Gastrocnemius medialis (tissue), 4 donors: ENCODE measurements at regions not wholly inside any gene's neighbourhood (a gene's known extent, or its start where the extent isn't known, plus 50 kb on each side); places are given as distances from the start of the nearest gene placed in this dataset.
"Not testable (repeated sequence)": the region's sequence is repeated elsewhere in the genome, so short reads cannot be mapped to it uniquely, and the experiment has no call there.

Experiments used
- ATAC-seq, 2 donors: fragments of 150-250 bp; one replicate each; pipeline ENCODE4 v1.9.1; 2016
- DNase-seq, 2 donors: peaks; one replicate each; pipeline ENCODE4 v3.0.0-alpha.2; 2019
- H3K27ac ChIP-seq, 4 donors: fragments of 200-600 bp; sonication (generic); 1 replicate in 1 of 4; 2 replicates in 3 of 4; pipeline ENCODE4 v1.5.1; 2016 to 2018; ENCODE audit warnings: mild to moderate bottlenecking in 2 of 4, moderate library complexity in 1 of 4
- H3K27me3 ChIP-seq, 3 donors: fragments of 200-600 bp; sonication (generic) in 2 of 3; 1 replicate in 1 of 3; 2 replicates in 2 of 3; pipeline versions ENCODE4 v1.5.1 to v1.6.0; 2016 to 2019; ENCODE audit warnings: mild to moderate bottlenecking in 1 of 3, moderate library complexity in 1 of 3
- H3K36me3 ChIP-seq, 2 donors: fragments of 200-600 bp; sonication (generic) in 1 of 2; one replicate each; pipeline ENCODE4 v1.5.1; 2017 to 2018
- H3K4me1 ChIP-seq, 2 donors: fragments of 200-600 bp; sonication (generic) in 1 of 2; one replicate each; pipeline ENCODE4 v1.5.1; 2016 to 2017; ENCODE audit warnings: mild to moderate bottlenecking in 2 of 2
- H3K4me3 ChIP-seq, 4 donors: fragments of 200-600 bp; sonication (generic) in 3 of 4; 1 replicate in 1 of 4; 2 replicates in 3 of 4; pipeline ENCODE4 v1.5.1; 2016 to 2019; ENCODE audit warnings: mild to moderate bottlenecking in 2 of 4
- H3K9me3 ChIP-seq, 3 donors: fragments of 200-600 bp; sonication (generic) in 2 of 3; 1 replicate in 1 of 3; 2 replicates in 2 of 3; pipeline ENCODE4 v1.5.1; 2016 to 2019
- POLR2A ChIP-seq, 2 donors: fragments of 450-650 bp; IDR thresholded peaks; one replicate each; pipeline ENCODE4 v1.6.1; 2017; ENCODE audit warnings: antibody characterized with exemption in 2 of 2, mild to moderate bottlenecking in 2 of 2, moderate library complexity in 2 of 2
- in situ Hi-C, 4 donors: fragments of 200-750 bp; cut with MboI; loops; one replicate each; pipeline versions ENCODE4 v1.15.0 to v1.8.0; 2017; ENCODE audit warnings: low sequenced_read_pairs in 4 of 4
- intact Hi-C: fragments of 100-400 bp; cut with DNase I; formaldehyde crosslinking; loops from one replicate; pipeline ENCODE4 v1.15.1; 2023; ENCODE audit warnings: low total_unique reads
- TF ChIP-seq, protein P1 (sequence below), 5 experiments: fragments of 450-650 bp in 3 of 5; fragments of 200-600 bp in 2 of 5; sonication (generic) in 2 of 5; IDR thresholded peaks in 4 of 5; conservative IDR thresholded peaks in 1 of 5; 1 replicate in 4 of 5; 2 replicates in 1 of 5; pipeline ENCODE4 v1.5.1; 2016 to 2019; ENCODE audit warnings: antibody characterized with exemption in 5 of 5, mild to moderate bottlenecking in 3 of 5, moderate library complexity in 3 of 5

DNA sequence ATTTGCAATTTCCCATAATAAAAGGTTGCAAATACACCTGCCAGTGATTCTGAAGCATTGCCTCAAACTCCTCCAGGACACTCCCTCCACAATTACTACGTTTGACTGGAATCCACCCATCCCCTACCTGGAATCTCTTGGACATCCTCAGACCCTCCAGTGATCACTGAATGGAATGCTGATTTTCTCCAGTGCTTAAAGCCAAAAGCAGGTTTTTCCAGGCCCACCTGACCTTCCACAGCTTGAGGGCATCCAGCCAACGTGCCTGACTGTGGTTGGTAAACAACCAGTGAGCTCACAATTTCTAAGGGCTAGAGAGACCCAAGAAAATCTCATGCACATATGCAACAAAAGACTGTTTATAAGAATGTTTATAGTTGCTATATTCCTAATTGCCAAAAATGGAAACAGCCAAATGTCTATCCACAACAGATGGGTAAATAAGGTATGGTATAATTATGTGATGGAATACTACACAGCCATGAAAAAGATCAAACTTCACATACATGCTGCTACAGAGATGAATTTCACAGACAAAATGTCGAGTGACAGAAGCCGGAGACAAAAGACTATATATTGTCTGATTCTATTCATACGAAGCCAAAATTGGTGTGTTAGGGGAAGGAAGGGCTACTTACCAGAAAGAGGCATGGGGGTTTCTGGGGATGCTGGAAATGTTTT, 147.1 kb upstream of the RREB1 start:
- TF ChIP-seq, protein P1, sequence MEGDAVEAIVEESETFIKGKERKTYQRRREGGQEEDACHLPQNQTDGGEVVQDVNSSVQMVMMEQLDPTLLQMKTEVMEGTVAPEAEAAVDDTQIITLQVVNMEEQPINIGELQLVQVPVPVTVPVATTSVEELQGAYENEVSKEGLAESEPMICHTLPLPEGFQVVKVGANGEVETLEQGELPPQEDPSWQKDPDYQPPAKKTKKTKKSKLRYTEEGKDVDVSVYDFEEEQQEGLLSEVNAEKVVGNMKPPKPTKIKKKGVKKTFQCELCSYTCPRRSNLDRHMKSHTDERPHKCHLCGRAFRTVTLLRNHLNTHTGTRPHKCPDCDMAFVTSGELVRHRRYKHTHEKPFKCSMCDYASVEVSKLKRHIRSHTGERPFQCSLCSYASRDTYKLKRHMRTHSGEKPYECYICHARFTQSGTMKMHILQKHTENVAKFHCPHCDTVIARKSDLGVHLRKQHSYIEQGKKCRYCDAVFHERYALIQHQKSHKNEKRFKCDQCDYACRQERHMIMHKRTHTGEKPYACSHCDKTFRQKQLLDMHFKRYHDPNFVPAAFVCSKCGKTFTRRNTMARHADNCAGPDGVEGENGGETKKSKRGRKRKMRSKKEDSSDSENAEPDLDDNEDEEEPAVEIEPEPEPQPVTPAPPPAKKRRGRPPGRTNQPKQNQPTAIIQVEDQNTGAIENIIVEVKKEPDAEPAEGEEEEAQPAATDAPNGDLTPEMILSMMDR (IDR thresholded peaks at IDR 0.05 in 4 of 5, conservative IDR thresholded peaks at IDR 0.05 in 1 of 5) = no peak
- TF ChIP-seq POLR2A (IDR thresholded peaks at IDR 0.05) = no peak
- Histone ChIP-seq H3K27ac (no peak overlapping the region), H3K4me3 (no peak overlapping the region), H3K9me3 (no peaks in the 10 kb centered on the region), H3K36me3 (no peaks in the 10 kb centered on the region), H3K27me3 (no peaks in the 10 kb centered on the region), H3K4me1 (no peaks in the 10 kb centered on the region)
- ATAC-seq = no peak
- no peak for DNase-seq
- in situ Hi-C loops = no loop called here
- intact Hi-C loops = no loop called here

DNA sequence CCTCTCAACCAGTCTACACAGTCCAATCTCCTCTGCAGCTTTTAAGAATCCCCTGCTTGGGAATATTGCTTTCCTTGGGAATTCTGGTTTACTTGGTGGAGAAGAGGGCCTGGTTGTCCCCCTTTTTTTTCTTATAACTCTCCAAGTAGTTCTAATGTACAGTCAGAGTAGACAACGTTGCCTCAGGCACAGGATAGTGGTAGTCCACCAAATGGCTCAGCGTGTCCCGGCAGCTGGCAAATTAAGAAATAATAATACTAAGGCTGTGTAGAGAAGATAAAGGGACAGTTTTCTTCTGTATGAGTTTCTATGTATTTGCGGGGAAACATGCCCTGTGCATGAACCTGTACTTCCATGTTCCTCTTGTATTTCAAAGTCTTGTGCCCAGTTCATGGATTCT, 145.7 kb upstream of the RREB1 start:
- DNase-seq = no peak
- TF ChIP-seq, protein P1 (IDR thresholded peaks at IDR 0.05 in 4 of 5, conservative IDR thresholded peaks at IDR 0.05 in 1 of 5) = no peak
- no peak for TF ChIP-seq POLR2A (IDR thresholded peaks at IDR 0.05)
- H3K27ac ChIP-seq = no peak overlapping the region
- intact Hi-C loops = no loop called here
- H3K4me1 ChIP-seq = no peaks in the 10 kb centered on the region
- no peak overlapping the region for H3K4me3 ChIP-seq
- ATAC-seq = no peak
- no peaks in the 10 kb centered on the region for H3K27me3 ChIP-seq
- no peaks in the 10 kb centered on the region for H3K36me3 ChIP-seq
- H3K9me3 ChIP-seq = no peaks in the 10 kb centered on the region
- in situ Hi-C loops = no loop called here

DNA sequence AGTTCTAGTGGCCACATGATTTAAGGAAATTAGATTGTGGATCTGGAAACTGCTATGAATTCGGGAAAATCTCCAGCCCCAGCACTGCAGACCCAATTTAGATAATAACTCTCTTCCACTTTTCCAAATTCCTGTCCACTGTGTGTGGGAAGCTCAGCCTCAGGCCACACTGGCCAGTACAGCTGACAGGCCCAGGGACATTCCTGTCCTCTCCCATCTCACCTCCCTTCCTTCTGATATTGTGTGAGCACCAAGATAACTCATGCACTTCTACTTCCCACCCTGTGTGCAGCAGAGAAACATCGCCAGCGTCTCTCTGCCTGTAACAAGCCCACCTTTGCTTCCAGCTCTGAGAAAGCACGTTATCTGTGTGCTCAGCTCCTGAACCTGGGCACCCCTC, 145.1 kb upstream of the RREB1 start:
- no peak overlapping the region for H3K27ac ChIP-seq
- H3K9me3 ChIP-seq = no peaks in the 10 kb centered on the region
- in situ Hi-C loops (no loop called here), intact Hi-C loops (no loop called here)
- no peaks in the 10 kb centered on the region for H3K36me3 ChIP-seq
- H3K4me3 ChIP-seq = no peak overlapping the region
- H3K27me3 ChIP-seq = no peaks in the 10 kb centered on the region
- no peaks in the 10 kb centered on the region for H3K4me1 ChIP-seq
- ATAC-seq (no peak), DNase-seq (no peak)
- TF ChIP-seq, protein P1 (IDR thresholded peaks at IDR 0.05 in 4 of 5, conservative IDR thresholded peaks at IDR 0.05 in 1 of 5) = no peak
- no peak for TF ChIP-seq POLR2A (IDR thresholded peaks at IDR 0.05)

DNA sequence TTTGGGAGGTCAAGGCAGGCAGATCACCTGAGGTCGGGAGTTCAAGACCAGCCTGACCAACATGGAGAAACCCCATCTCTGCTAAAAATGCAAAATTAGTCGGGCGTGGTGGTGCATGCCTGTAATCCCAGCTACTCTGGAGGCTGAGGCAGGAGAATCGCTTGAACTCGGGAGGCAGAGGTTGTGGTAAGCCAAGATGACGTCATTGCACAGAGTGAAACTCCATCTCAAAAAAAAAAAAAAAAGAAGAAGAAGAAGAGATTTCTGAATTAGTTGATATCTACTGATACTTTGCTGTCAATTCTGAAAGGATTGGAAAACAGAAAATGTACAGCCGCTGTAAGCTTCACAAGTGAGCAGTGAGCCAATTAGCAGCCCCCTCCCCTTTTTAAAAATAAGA, 144.4 kb upstream of the RREB1 start:
- H3K36me3 ChIP-seq, DNase-seq, H3K27ac ChIP-seq, H3K27me3 ChIP-seq, H3K9me3 ChIP-seq, ATAC-seq, in situ Hi-C loops, H3K4me3 ChIP-seq, intact Hi-C loops, H3K4me1 ChIP-seq: not testable (repeated sequence)

DNA sequence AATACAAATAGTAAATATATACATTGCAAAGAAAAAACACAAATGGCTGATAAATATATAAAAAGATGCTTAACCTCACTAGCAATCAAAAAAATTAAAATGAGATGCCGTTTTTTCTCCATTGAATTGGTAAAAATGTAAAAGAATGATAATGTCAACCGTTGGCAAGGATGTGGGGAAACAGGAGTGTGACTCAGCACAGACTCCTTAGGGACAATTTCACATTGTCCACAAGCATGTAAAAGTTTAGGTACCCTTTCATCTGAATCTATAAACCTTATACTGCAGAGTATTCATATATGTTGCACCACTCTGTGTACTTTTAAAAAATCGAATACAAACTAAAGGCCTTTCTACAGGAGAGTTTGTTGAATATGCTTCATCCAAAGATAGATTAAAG, 143.1 kb upstream of the RREB1 start:
- no peak for ATAC-seq
- in situ Hi-C loops = no loop called here

DNA sequence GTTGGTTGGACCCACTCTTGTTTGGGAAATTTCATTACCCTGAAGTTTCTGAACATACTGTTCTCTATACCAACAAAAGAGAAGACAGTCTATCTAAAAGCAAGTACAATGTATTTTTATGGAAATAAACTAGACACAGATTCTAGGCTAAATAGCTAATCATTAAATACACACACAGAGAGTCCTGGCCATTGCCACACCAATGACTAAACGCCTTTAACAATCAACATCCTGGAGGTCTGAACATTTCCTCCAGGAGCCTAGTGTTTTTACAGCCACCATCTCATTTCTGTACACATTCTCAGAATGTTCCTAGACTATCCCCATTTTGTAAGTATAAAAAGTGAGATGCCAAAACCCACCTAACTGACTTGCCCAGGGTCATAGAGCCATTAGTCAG, 141.6 kb upstream of the RREB1 start:
- intact Hi-C loops = no loop called here
- no peaks in the 10 kb centered on the region for H3K27me3 ChIP-seq
- H3K4me3 ChIP-seq = no peak overlapping the region
- in situ Hi-C loops = no loop called here
- H3K36me3 ChIP-seq = no peaks in the 10 kb centered on the region
- no peaks in the 10 kb centered on the region for H3K4me1 ChIP-seq
- no peaks in the 10 kb centered on the region for H3K9me3 ChIP-seq
- ATAC-seq = no peak
- H3K27ac ChIP-seq = no peak overlapping the region
- TF ChIP-seq POLR2A (IDR thresholded peaks at IDR 0.05) = no peak
- TF ChIP-seq, protein P1 (IDR thresholded peaks at IDR 0.05 in 4 of 5, conservative IDR thresholded peaks at IDR 0.05 in 1 of 5) = no peak
- no peak for DNase-seq

More for the DNA sequence above, 143.1 kb upstream of the RREB1 start:
- no peak overlapping the region for H3K27ac ChIP-seq
- no peak for TF ChIP-seq POLR2A (IDR thresholded peaks at IDR 0.05)
- intact Hi-C loops = no loop called here
- H3K27me3 ChIP-seq = no peaks in the 10 kb centered on the region
- no peak overlapping the region for H3K4me3 ChIP-seq
- DNase-seq = no peak
- H3K4me1 ChIP-seq = no peaks in the 10 kb centered on the region
- H3K9me3 ChIP-seq = no peaks in the 10 kb centered on the region
- H3K36me3 ChIP-seq = no peaks in the 10 kb centered on the region
